GM12878 (cell line): ENCODE measurements at regions not wholly inside any gene's neighbourhood (a gene's known extent, or its start where the extent isn't known, plus 50 kb on each side); places are given as distances from the start of the nearest gene placed in this dataset.

Experiments
- BRCA1 ChIP-seq: IDR thresholded peaks from 2 replicates; pipeline ENCODE4 v1.6.1; 2011; ENCODE audit warnings: low read depth, low read length, improper control_type of control experiment
- CHD1 ChIP-seq: IDR thresholded peaks from 2 replicates; pipeline ENCODE4 v1.6.1; 2012; ENCODE audit warnings: low read depth, low read length, improper control_type of control experiment
- CREB1 ChIP-seq: IDR thresholded peaks from 2 replicates; pipeline ENCODE4 v1.6.1; 2012; ENCODE audit warnings: low read depth, mild to moderate bottlenecking, inconsistent platforms
- EP300 ChIP-seq, 2 experiments: fragments of 150-350 bp in 1 of 2; IDR thresholded peaks; 2 replicates each; pipeline ENCODE4 v1.6.1; 2011 to 2012; ENCODE audit warnings: low read depth in 2 of 2, low read length in 2 of 2, borderline replicate concordance in 1 of 2, improper control_type of control experiment in 1 of 2, inconsistent platforms in 1 of 2; ENCODE audit not compliant: control insufficient read depth in 1 of 2
- EZH2 ChIP-seq: IDR thresholded peaks from 2 replicates; pipeline ENCODE4 v1.6.1; 2012; ENCODE audit warnings: low read depth, mild to moderate bottlenecking, control low read depth, inconsistent platforms, low read length, borderline replicate concordance; ENCODE audit not compliant: control insufficient read depth
- FOXK2 ChIP-seq: fragments of 450-650 bp; IDR thresholded peaks from 2 replicates; pipeline ENCODE4 v1.6.1; 2017; ENCODE audit warnings: mild to moderate bottlenecking, moderate library complexity
- GATAD2B ChIP-seq: fragments of 450-650 bp; conservative IDR thresholded peaks from 2 replicates; pipeline ENCODE4 v1.6.1; 2017; ENCODE audit warnings: low read depth, mild to moderate bottlenecking, moderate library complexity
- NR2C2 ChIP-seq: IDR thresholded peaks from 2 replicates; pipeline ENCODE4 v1.6.1; 2011; ENCODE audit warnings: borderline replicate concordance, low read depth; ENCODE audit not compliant: control insufficient read depth, insufficient read length
- RAD21 ChIP-seq: IDR thresholded peaks from 2 replicates; pipeline ENCODE4 v1.6.1; 2011; ENCODE audit warnings: mild to moderate bottlenecking, low read depth, low read length, moderate library complexity; ENCODE audit not compliant: insufficient read depth
- RCOR1 ChIP-seq: conservative IDR thresholded peaks from 2 replicates; pipeline ENCODE4 v1.6.1; 2012; ENCODE audit warnings: low read depth, low read length, improper control_type of control experiment
- ZNF24 ChIP-seq: fragments of 450-650 bp; IDR thresholded peaks from 2 replicates; pipeline ENCODE4 v1.6.1; 2017; ENCODE audit warnings: antibody characterized with exemption, mild to moderate bottlenecking
- TF ChIP-seq, protein P1 (sequence below): IDR thresholded peaks from 2 replicates; pipeline ENCODE4 v1.6.1; 2012; ENCODE audit warnings: low read length, inconsistent platforms
- TF ChIP-seq, protein P2 (sequence below): fragments of 450-650 bp; IDR thresholded peaks from 2 replicates; pipeline ENCODE4 v1.6.1; 2017; ENCODE audit warnings: mild to moderate bottlenecking, moderate library complexity
- TF ChIP-seq, protein P3 (sequence below): IDR thresholded peaks from 2 replicates; pipeline ENCODE4 v1.6.1; 2011; ENCODE audit warnings: mild to moderate bottlenecking, low read depth, low read length, moderate library complexity; ENCODE audit not compliant: insufficient replicate concordance

DNA sequence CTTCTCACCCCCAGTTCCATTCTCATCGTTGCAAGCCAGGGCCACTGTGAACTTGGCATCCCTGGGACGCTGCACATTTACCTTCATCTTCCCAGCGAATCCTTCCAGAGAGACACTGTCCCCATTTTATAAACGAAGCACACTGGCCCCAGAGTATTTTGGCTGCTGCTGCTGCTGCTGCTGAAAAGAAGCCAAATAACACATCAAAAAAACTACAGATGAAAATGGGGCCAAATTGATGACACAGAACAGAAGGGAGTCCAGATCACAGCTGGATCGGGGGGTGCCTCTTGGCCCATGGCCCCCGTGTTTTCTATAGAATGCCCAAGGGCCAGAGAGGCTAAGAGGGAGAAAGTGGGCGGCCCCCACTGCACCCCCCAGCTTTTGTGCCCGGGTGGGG, 221.0 kb upstream of the IGF1R start:
- TF ChIP-seq, protein P1, sequence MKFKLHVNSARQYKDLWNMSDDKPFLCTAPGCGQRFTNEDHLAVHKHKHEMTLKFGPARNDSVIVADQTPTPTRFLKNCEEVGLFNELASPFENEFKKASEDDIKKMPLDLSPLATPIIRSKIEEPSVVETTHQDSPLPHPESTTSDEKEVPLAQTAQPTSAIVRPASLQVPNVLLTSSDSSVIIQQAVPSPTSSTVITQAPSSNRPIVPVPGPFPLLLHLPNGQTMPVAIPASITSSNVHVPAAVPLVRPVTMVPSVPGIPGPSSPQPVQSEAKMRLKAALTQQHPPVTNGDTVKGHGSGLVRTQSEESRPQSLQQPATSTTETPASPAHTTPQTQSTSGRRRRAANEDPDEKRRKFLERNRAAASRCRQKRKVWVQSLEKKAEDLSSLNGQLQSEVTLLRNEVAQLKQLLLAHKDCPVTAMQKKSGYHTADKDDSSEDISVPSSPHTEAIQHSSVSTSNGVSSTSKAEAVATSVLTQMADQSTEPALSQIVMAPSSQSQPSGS: no peak
- TF ChIP-seq NR2C2 (no peak), RAD21 (no peak), RCOR1 (no peak), ZNF24 (no peak), EP300 (IDR thresholded peaks at IDR 0.05; ENCODE audit: borderline replicate concordance in 1 of 2, control insufficient read depth in 1 of 2, low read depth in 2 of 2, low read length in 2 of 2) (no peak), CHD1 (no peak), CREB1 (no peak), BRCA1 (no peak), GATAD2B (no peak), EZH2 (no peak), FOXK2 (no peak)
- TF ChIP-seq, protein P2, sequence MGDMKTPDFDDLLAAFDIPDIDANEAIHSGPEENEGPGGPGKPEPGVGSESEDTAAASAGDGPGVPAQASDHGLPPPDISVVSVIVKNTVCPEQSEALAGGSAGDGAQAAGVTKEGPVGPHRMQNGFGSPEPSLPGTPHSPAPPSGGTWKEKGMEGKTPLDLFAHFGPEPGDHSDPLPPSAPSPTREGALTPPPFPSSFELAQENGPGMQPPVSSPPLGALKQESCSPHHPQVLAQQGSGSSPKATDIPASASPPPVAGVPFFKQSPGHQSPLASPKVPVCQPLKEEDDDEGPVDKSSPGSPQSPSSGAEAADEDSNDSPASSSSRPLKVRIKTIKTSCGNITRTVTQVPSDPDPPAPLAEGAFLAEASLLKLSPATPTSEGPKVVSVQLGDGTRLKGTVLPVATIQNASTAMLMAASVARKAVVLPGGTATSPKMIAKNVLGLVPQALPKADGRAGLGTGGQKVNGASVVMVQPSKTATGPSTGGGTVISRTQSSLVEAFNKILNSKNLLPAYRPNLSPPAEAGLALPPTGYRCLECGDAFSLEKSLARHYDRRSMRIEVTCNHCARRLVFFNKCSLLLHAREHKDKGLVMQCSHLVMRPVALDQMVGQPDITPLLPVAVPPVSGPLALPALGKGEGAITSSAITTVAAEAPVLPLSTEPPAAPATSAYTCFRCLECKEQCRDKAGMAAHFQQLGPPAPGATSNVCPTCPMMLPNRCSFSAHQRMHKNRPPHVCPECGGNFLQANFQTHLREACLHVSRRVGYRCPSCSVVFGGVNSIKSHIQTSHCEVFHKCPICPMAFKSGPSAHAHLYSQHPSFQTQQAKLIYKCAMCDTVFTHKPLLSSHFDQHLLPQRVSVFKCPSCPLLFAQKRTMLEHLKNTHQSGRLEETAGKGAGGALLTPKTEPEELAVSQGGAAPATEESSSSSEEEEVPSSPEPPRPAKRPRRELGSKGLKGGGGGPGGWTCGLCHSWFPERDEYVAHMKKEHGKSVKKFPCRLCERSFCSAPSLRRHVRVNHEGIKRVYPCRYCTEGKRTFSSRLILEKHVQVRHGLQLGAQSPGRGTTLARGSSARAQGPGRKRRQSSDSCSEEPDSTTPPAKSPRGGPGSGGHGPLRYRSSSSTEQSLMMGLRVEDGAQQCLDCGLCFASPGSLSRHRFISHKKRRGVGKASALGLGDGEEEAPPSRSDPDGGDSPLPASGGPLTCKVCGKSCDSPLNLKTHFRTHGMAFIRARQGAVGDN: no peak
- TF ChIP-seq, protein P3, sequence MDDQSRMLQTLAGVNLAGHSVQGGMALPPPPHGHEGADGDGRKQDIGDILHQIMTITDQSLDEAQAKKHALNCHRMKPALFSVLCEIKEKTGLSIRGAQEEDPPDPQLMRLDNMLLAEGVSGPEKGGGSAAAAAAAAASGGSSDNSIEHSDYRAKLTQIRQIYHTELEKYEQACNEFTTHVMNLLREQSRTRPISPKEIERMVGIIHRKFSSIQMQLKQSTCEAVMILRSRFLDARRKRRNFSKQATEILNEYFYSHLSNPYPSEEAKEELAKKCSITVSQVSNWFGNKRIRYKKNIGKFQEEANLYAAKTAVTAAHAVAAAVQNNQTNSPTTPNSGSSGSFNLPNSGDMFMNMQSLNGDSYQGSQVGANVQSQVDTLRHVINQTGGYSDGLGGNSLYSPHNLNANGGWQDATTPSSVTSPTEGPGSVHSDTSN: no peak
